HCT116 (cell line): ENCODE measurements at regions not wholly inside any gene's neighbourhood (a gene's known extent, or its start where the extent isn't known, plus 50 kb on each side); places are given as distances from the start of the nearest gene placed in this dataset.

Experiments
- ATAC-seq: fragments of 200-7000 bp; cut with Tn5 transposase; 2 replicates; pipeline ENCODE4 v1.9.1; 2020; ENCODE audit warnings: mild to moderate bottlenecking, moderate library complexity
- BruUV-seq: library from RNA; stranded (reverse); fragments of 400-500 nt; replicated peaks from 2 replicates; lab custom pipeline; 2021; lab: Mats Ljungman, UMichigan
- CTCF ChIA-PET: fragments of 300-600 bp; sonication (Branson Sonifier 250); formaldehyde crosslinking; loops from one replicate; lab custom pipeline; 2021; ENCODE audit warnings: antibody characterized with exemption; lab: Charles Lee
- POLR2A ChIA-PET: fragments of 300-600, 350-600 bp; sonication (Branson Sonifier 250); formaldehyde crosslinking; loops from one replicate; lab custom pipeline; 2021; ENCODE audit warnings: antibody characterized with exemption; lab: Charles Lee
- RAD21 ChIA-PET, 2 experiments: fragments of 300-600 bp; sonication (Branson Sonifier 250); formaldehyde crosslinking; loops; one replicate each; lab custom pipeline; 2023; ENCODE audit warnings: low total read pairs in 2 of 2; ENCODE audit not compliant: uncharacterized antibody in 2 of 2, unreplicated experiment in 2 of 2, low non-redundant PET in 1 of 2; lab: Charles Lee
- DNase-seq: peaks from one replicate; pipeline ENCODE4 v3.0.0-alpha.2; 2010; ENCODE audit warnings: low read depth, low spot score
- H2AFZ ChIP-seq: fragments of 200-600 bp; shearing (Covaris generic), sonication (generic); 2 replicates; pipeline ENCODE4 v1.6.1; 2017; ENCODE audit warnings: low read depth, mixed run types, mixed read lengths, antibody characterized with exemption, low read length; ENCODE audit not compliant: poor library complexity, severe bottlenecking
- H3K27ac ChIP-seq: 2 replicates; pipeline ENCODE4 v1.5.1; 2012; ENCODE audit warnings: low read depth, low read length
- H3K27me3 ChIP-seq: fragments of 200-600 bp; sonication (generic); 2 replicates; pipeline ENCODE4 v1.6.1; 2016; ENCODE audit warnings: mixed run types, low read length, mixed read lengths; ENCODE audit not compliant: insufficient read depth
- H3K36me3 ChIP-seq, 2 experiments: fragments of 200-500 bp in 1 of 2; fragments of 200-600 bp in 1 of 2; sonication (Bioruptor generic) in 1 of 2; sonication (generic) in 1 of 2; 2 replicates each; pipeline versions ENCODE4 v1.5.1 to v1.6.1; 2014 to 2016; ENCODE audit warnings: low read length in 2 of 2, inconsistent platforms in 1 of 2, mixed read lengths in 1 of 2, mixed run types in 1 of 2; ENCODE audit not compliant: insufficient read depth in 2 of 2, control insufficient read depth in 1 of 2
- H3K4me1 ChIP-seq, 2 experiments: fragments of 200-600 bp in 1 of 2; sonication (generic) in 1 of 2; 2 replicates each; pipeline versions ENCODE4 v1.5.1 to v1.6.1; 2012 to 2017; ENCODE audit warnings: low read length in 2 of 2, inconsistent platforms in 1 of 2, mild to moderate bottlenecking in 1 of 2, mixed read lengths in 1 of 2, mixed run types in 1 of 2, moderate library complexity in 1 of 2; ENCODE audit not compliant: insufficient read depth in 2 of 2, control insufficient read depth in 1 of 2
- H3K4me2 ChIP-seq: fragments of 200-600 bp; sonication (generic); 2 replicates; pipeline ENCODE4 v1.6.1; 2017; ENCODE audit warnings: mixed run types, low read length, mixed read lengths
- H3K4me3 ChIP-seq, 2 experiments: fragments of 200-600 bp in 1 of 2; sonication (generic) in 1 of 2; replicated peaks in 1 of 2; 2 replicates each; pipeline ENCODE4 v1.5.1; 2011 to 2016; ENCODE audit warnings: low read length in 2 of 2, control low read depth in 1 of 2, low read depth in 1 of 2, mild to moderate bottlenecking in 1 of 2, mixed read lengths in 1 of 2, mixed run types in 1 of 2
- H3K79me2 ChIP-seq: fragments of 200-600 bp; sonication (generic); 2 replicates; pipeline ENCODE4 v1.6.1; 2017; ENCODE audit warnings: mild to moderate bottlenecking, mixed run types, low read length, moderate library complexity, mixed read lengths; ENCODE audit not compliant: insufficient read depth
- H3K9ac ChIP-seq: fragments of 200-600 bp; sonication (generic); 2 replicates; pipeline ENCODE4 v1.6.1; 2016; ENCODE audit warnings: low read length, mixed read lengths
- H3K9me2 ChIP-seq: fragments of 200-600 bp; sonication (generic), shearing (Covaris generic); 2 replicates; pipeline ENCODE4 v1.6.1; 2017; ENCODE audit warnings: mixed run types, mild to moderate bottlenecking, moderate library complexity; ENCODE audit not compliant: insufficient read depth
- H3K9me3 ChIP-seq, 2 experiments: fragments of 200-500 bp in 1 of 2; fragments of 200-600 bp in 1 of 2; sonication (Bioruptor generic) in 1 of 2; sonication (generic) in 1 of 2; 2 replicates each; pipeline ENCODE4 v1.6.1; 2014 to 2017; ENCODE audit warnings: low read length in 2 of 2, mixed read lengths in 2 of 2, inconsistent platforms in 1 of 2, low read depth in 1 of 2, mild to moderate bottlenecking in 1 of 2, mixed run types in 1 of 2, moderate library complexity in 1 of 2; ENCODE audit not compliant: control insufficient read depth in 1 of 2, insufficient read depth in 1 of 2
- H4K20me1 ChIP-seq: fragments of 200-600 bp; sonication (generic), shearing (Covaris generic); 2 replicates; pipeline ENCODE4 v1.6.1; 2017; ENCODE audit warnings: mixed run types, mild to moderate bottlenecking, moderate library complexity; ENCODE audit not compliant: insufficient read depth
- CBX3 ChIP-seq: IDR thresholded peaks from 2 replicates; pipeline ENCODE4 v1.6.1; 2012; ENCODE audit warnings: low read depth
- CEBPB ChIP-seq: IDR thresholded peaks from 2 replicates; pipeline ENCODE4 v1.6.1; 2012; ENCODE audit warnings: low read depth
- EGR1 ChIP-seq: IDR thresholded peaks from 2 replicates; pipeline ENCODE4 v1.6.1; 2012; ENCODE audit warnings: low read depth
- ELF1 ChIP-seq: IDR thresholded peaks from 2 replicates; pipeline ENCODE4 v1.6.1; 2012; ENCODE audit warnings: low read depth, borderline replicate concordance
- EZH2 ChIP-seq: fragments of 200-600 bp; sonication (generic); IDR thresholded peaks from 2 replicates; pipeline ENCODE4 v1.6.1; 2017; ENCODE audit warnings: antibody characterized with exemption, mixed run types
- FOSL1 ChIP-seq: IDR thresholded peaks from 2 replicates; pipeline ENCODE4 v1.6.1; 2012; ENCODE audit warnings: low read depth
- JUND ChIP-seq: IDR thresholded peaks from 2 replicates; pipeline ENCODE4 v1.6.1; 2012
- MAX ChIP-seq: IDR thresholded peaks from 2 replicates; pipeline ENCODE4 v1.6.1; 2012
- POLR2AphosphoS5 ChIP-seq: IDR thresholded peaks from 2 replicates; pipeline ENCODE4 v1.6.1; 2011; ENCODE audit warnings: mild to moderate bottlenecking, low read depth, low read length, moderate library complexity
- REST ChIP-seq: IDR thresholded peaks from 2 replicates; pipeline ENCODE4 v1.6.1; 2012; ENCODE audit warnings: low read depth
- SIN3A ChIP-seq: IDR thresholded peaks from 2 replicates; pipeline ENCODE4 v1.6.1; 2012; ENCODE audit warnings: low read depth
- SP1 ChIP-seq: IDR thresholded peaks from 2 replicates; pipeline ENCODE4 v1.6.1; 2012; ENCODE audit warnings: low read depth
- SRF ChIP-seq: IDR thresholded peaks from 2 replicates; pipeline ENCODE4 v1.6.1; 2012; ENCODE audit warnings: low read depth
- TCF7L2 ChIP-seq: IDR thresholded peaks from 2 replicates; pipeline ENCODE4 v1.7.0; 2011; ENCODE audit warnings: borderline replicate concordance, inconsistent platforms; ENCODE audit not compliant: insufficient read depth, insufficient read length; ENCODE audit errors: extremely low read depth
- YY1 ChIP-seq: IDR thresholded peaks from 2 replicates; pipeline ENCODE4 v1.6.1; 2011; ENCODE audit warnings: low read length, low read depth, moderate library complexity, mild to moderate bottlenecking; ENCODE audit not compliant: insufficient replicate concordance; ENCODE audit errors: extremely low read depth
- ZBTB33 ChIP-seq: IDR thresholded peaks from 2 replicates; pipeline ENCODE4 v1.6.1; 2011; ENCODE audit warnings: mild to moderate bottlenecking, low read length, moderate library complexity; ENCODE audit not compliant: insufficient replicate concordance; ENCODE audit errors: extremely low read depth
- ZFX ChIP-seq: fragments of 450-650 bp; IDR thresholded peaks from 2 replicates; pipeline ENCODE4 v1.6.1; 2017
- intact Hi-C: fragments of 100-400 bp; cut with micrococcal nuclease; formaldehyde crosslinking; loops from 2 replicates; pipeline ENCODE4 v1.10.0; 2022

GRCh38 chr1:105591681-105592080, 1464.8 kb upstream of the PRMT6 start:
- H3K79me2 ChIP-seq, result no peaks in the 10 kb centered on the region
- no peak overlapping the region for H3K27ac ChIP-seq
- ChIA-PET POLR2A (no interaction called here), CTCF (no interaction called here), RAD21 (no interaction called here)
- H3K4me1 ChIP-seq, result no peaks in the 10 kb centered on the region
- no TSS peak for BruUV-seq
- DNase-seq (no peak), ATAC-seq (no peak)
- H3K9me2 ChIP-seq, result no peaks in the 10 kb centered on the region
- H3K4me3 ChIP-seq, result no peak overlapping the region
- H3K9ac ChIP-seq, result no peak overlapping the region
- no peaks in the 10 kb centered on the region for H3K36me3 ChIP-seq
- H4K20me1 ChIP-seq, result no peaks in the 10 kb centered on the region
- no peaks in the 10 kb centered on the region for H3K27me3 ChIP-seq
- H3K4me2 ChIP-seq, result no peak overlapping the region
- TF ChIP-seq ZFX, result no peak
- no peak for TF ChIP-seq SP1
- TF ChIP-seq CEBPB, result no peak
- TF ChIP-seq POLR2AphosphoS5, result no peak
- TF ChIP-seq TCF7L2, result no peak
- TF ChIP-seq SRF, result no peak
- TF ChIP-seq FOSL1, result no peak
- no peak for TF ChIP-seq JUND
- no peak for TF ChIP-seq SIN3A
- no peak for TF ChIP-seq YY1
- no peak for TF ChIP-seq ELF1
- no peak for TF ChIP-seq MAX
- TF ChIP-seq EGR1, result no peak
- TF ChIP-seq CBX3, result no peak
- TF ChIP-seq ZBTB33, result no peak
- no peak for TF ChIP-seq EZH2
- TF ChIP-seq REST, result no peak
- intact Hi-C loops, result no loop called here
- peaks cover 6 to 14% of the 10 kb centered on the region in 2 experiments; a peak in 2 of 4 replicates for H3K9me3 ChIP-seq
- H2AFZ ChIP-seq, result no peak overlapping the region
